ENCODE measurements at regions not wholly inside any gene's neighbourhood (a gene's known extent, or its start where the extent isn't known, plus 50 kb on each side); places are given as distances from the start of the nearest gene placed in this dataset.

- no peak for TF ChIP-seq POLR2A (IDR thresholded peaks at IDR 0.05)
- TF ChIP-seq CTCF (IDR thresholded peaks at IDR 0.05), result no peak
These were observed 57.4 kb downstream of the FAM241B start for GRCh38 chr10:69687426-69687825.

All from vagina (tissue), 2 donors.